Heart left ventricle (tissue), 16 donors: ENCODE measurements at regions not wholly inside any gene's neighbourhood (a gene's known extent, or its start where the extent isn't known, plus 50 kb on each side); places are given as distances from the start of the nearest gene placed in this dataset.

Experiments
- ATAC-seq, 4 donors: fragments of 200-7000 bp; cut with Tn5 transposase; one replicate each; pipeline ENCODE4 v1.9.1; 2020 to 2022; ENCODE audit warnings: moderate library complexity in 4 of 4, mild to moderate bottlenecking in 3 of 4, moderate number of reproducible peaks in 1 of 4
- DNase-seq, 5 donors: peaks; one replicate each; pipeline ENCODE4 v3.0.0-alpha.2; 2020
- H3K27ac ChIP-seq, 12 donors: fragments of 200-600 bp; sonication (generic) in 4 of 12; one replicate each; pipeline versions ENCODE4 v1.5.0 to v1.8.0; 2016 to 2022; ENCODE audit warnings: mild to moderate bottlenecking in 2 of 12
- H3K27me3 ChIP-seq, 9 donors: fragments of 200-600 bp; sonication (generic) in 2 of 9; one replicate each; pipeline versions ENCODE4 v1.5.1 to v1.8.0; 2016 to 2022; ENCODE audit warnings: mild to moderate bottlenecking in 3 of 9
- H3K36me3 ChIP-seq, 9 donors: fragments of 200-600 bp; sonication (generic) in 2 of 9; one replicate each; pipeline versions ENCODE4 v1.5.0 to v1.8.0; 2018 to 2022; ENCODE audit warnings: mild to moderate bottlenecking in 2 of 9
- H3K4me1 ChIP-seq, 12 donors: fragments of 200-600 bp; sonication (generic) in 4 of 12; one replicate each; pipeline versions ENCODE4 v1.5.0 to v1.8.0; 2016 to 2022; ENCODE audit warnings: mild to moderate bottlenecking in 3 of 12
- H3K4me3 ChIP-seq, 12 donors: fragments of 200-600 bp; sonication (generic) in 4 of 12; one replicate each; pipeline versions ENCODE4 v1.5.0 to v1.8.0; 2017 to 2022; ENCODE audit warnings: mild to moderate bottlenecking in 9 of 12, moderate library complexity in 4 of 12
- H3K9me3 ChIP-seq, 12 donors: fragments of 200-600 bp; sonication (generic) in 4 of 12; one replicate each; pipeline versions ENCODE4 v1.5.0 to v1.8.0; 2016 to 2022; ENCODE audit warnings: mild to moderate bottlenecking in 1 of 12
- POLR2A ChIP-seq, 2 donors: fragments of 450-650 bp; IDR thresholded peaks; one replicate each; pipeline ENCODE4 v1.6.1; 2017; ENCODE audit warnings: antibody characterized with exemption in 2 of 2, mild to moderate bottlenecking in 2 of 2, moderate library complexity in 2 of 2
- whole genome bisulfite sequencing, 4 donors: extraction: QIAGEN DNeasy Blood & Tissue Kit in 2 of 4; methylation state at CpG; one replicate each; pipeline versions ENCODE4 v1.1.5 to v1.1.7; 2013 to 2018; 5-methylcytosine and 5-hydroxymethylcytosine counted together
- intact Hi-C, 10 donors: fragments of 100-400 bp; cut with DNase I; formaldehyde crosslinking; loops; one replicate each; pipeline versions ENCODE4 v1.11.1 to v1.14.2; 2022
- TF ChIP-seq, protein P1 (sequence below), 12 donors: fragments of 200-600 bp; sonication (generic) in 4 of 12; IDR thresholded peaks; one replicate each; pipeline versions ENCODE4 v1.5.0 to v1.8.0; 2018 to 2022; ENCODE audit warnings: antibody characterized with exemption in 12 of 12, mild to moderate bottlenecking in 5 of 12
- donor health status: ischemic (EF 13 %, LVEDD 7.1; RV severe dilation, severe dysfunction).
- donor health status: healthy with polysubstance abuse.
- donor health status: DM: no; HTN: yes; CAD: no.
- donor health status: DM: no; HTN: no; CAD: no.
- donor health status: ischemic (EF 25% LVEDD 6.9; RV normal size, moderate dysfunction).
- donor health status: ischemic (EF 25% LVEDD 5.7; RV mildly dilated, moderate dysfunction).
- donor health status: healthy.
- donor health status: DM: yes; HTN: yes; CAD: no.
- donor health status: ischemic (EF 35%, LVEDD 5.7; RV mildly dilated, moderate dysfunction).
- donor health status: nonischemic (EF 11% LVEDD 7.7; RV severe dilation, severe dysfunction).
- donor health status: DM: yes; HTN: yes; CAD: no.
- donor health status: PGD.
- donor health status: ischemic (EF 29% LVEDD 5.4; RV normal size, mild dysfunction).
- donor health status: nonischemic (EF 23%, LVEDD 6.1; RV moderate dilation, normal function).

DNA sequence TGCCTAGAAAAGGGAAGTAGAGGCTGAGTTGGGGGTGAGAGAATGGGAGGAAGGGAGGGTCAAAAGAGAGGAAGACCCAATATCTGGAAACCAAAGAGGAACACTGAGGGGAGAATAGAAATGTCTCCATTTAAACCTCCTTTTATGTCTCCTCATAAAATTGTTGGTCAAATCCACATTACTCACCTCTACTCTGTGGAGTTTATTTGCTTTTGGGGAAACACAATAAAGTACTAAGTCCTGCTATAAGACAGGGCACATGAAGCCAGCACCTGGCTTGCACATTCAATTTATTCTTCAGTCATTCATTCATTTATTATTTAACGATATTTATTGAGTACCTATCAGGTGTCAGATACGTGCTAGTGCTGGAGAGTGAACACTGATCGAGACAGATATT is 60.3 kb upstream of the NFE2L2 start:
- no peak overlapping the region for H3K4me3 ChIP-seq
- H3K27me3 ChIP-seq = no peaks in the 10 kb centered on the region
- no peak overlapping the region for H3K27ac ChIP-seq
- no peak for DNase-seq
- 95 to 96% (median 96%) methylated on average over 3 of the region's 3 CpGs for WGBS, 4 donors
- TF ChIP-seq, protein P1, sequence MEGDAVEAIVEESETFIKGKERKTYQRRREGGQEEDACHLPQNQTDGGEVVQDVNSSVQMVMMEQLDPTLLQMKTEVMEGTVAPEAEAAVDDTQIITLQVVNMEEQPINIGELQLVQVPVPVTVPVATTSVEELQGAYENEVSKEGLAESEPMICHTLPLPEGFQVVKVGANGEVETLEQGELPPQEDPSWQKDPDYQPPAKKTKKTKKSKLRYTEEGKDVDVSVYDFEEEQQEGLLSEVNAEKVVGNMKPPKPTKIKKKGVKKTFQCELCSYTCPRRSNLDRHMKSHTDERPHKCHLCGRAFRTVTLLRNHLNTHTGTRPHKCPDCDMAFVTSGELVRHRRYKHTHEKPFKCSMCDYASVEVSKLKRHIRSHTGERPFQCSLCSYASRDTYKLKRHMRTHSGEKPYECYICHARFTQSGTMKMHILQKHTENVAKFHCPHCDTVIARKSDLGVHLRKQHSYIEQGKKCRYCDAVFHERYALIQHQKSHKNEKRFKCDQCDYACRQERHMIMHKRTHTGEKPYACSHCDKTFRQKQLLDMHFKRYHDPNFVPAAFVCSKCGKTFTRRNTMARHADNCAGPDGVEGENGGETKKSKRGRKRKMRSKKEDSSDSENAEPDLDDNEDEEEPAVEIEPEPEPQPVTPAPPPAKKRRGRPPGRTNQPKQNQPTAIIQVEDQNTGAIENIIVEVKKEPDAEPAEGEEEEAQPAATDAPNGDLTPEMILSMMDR (IDR thresholded peaks at IDR 0.05) = no peak
- no peak for TF ChIP-seq POLR2A (IDR thresholded peaks at IDR 0.05)
- H3K9me3 ChIP-seq = no peaks in the 10 kb centered on the region
- peaks cover 0 to 14% (median 0%) of the 10 kb centered on the region in 12 donors for H3K4me1 ChIP-seq
- intact Hi-C loops = loop anchor here in 1 of 10 donors (5.0 kb wide), 1 partner anchor 112 kb away; the partner anchor contains the start of gene HNRNPA3
- peaks cover 0 to 33% (median 10%) of the 10 kb centered on the region in 9 donors for H3K36me3 ChIP-seq
- no peak for ATAC-seq

DNA sequence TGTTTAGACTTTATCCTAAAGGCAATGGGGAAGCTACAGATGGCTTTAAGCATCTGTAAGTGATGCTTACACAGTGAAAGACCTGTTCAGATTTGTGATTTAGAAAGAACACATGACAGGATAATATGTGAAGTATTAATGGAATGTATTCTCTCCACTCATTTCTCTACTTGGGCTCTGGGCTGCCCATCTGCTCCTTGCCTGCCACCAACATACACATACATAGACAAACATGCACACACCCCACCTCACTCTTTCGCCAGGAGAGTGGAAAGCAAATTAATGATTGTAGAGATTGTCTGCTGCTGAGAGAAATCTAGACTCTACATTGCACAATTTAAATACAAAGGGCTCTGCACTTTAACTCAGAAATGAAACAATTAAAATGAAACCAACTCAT is 61.0 kb upstream of the NFE2L2 start:
- TF ChIP-seq, protein P1 (IDR thresholded peaks at IDR 0.05) = no peak
- no peak for TF ChIP-seq POLR2A (IDR thresholded peaks at IDR 0.05)
- intact Hi-C loops = loop anchor here in 1 of 10 donors (5.0 kb wide), 1 partner anchor 113 kb away; the partner anchor contains the start of gene HNRNPA3
- no peak for ATAC-seq
- peaks cover 0 to 14% (median 0%) of the 10 kb centered on the region in 12 donors for H3K4me1 ChIP-seq
- H3K36me3 ChIP-seq = peaks cover 0 to 26% (median 10%) of the 10 kb centered on the region in 9 donors
- no peak overlapping the region for H3K4me3 ChIP-seq
- 91 to 95% (median 93%) methylated on average over 1 of the region's 1 CpG for WGBS, 4 donors
- no peaks in the 10 kb centered on the region for H3K27me3 ChIP-seq
- H3K27ac ChIP-seq = peak overlapping the region in 1 of 12 donors; percentile 8
- H3K9me3 ChIP-seq = no peaks in the 10 kb centered on the region
- DNase-seq = no peak

DNA sequence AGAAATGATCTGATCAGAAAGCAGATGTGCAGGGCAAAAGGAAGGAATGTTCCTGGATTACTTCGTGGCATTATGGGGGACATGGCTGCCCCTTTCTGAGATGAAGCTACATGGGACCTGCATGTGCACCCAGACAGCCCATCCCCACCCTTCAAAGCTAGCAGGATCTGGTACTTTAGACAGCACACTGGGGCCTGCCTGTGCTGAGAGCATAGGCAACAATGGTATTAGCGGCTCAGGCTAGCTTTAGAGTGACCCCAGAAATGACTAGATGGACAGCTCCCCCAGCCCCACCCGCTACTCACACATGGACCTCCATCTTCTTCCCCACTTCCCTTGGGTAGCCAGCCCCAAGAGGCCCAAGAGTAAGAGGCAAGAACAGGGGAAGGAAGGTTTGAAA is 61.5 kb upstream of the NFE2L2 start:
- H3K4me1 ChIP-seq = peaks cover 0 to 14% (median 0%) of the 10 kb centered on the region in 12 donors
- intact Hi-C loops = loop anchor here in 1 of 10 donors (5.0 kb wide), 1 partner anchor 114 kb away; the partner anchor contains the start of gene HNRNPA3
- no peaks in the 10 kb centered on the region for H3K9me3 ChIP-seq
- ATAC-seq = no peak
- H3K36me3 ChIP-seq = peaks cover 0 to 21% (median 10%) of the 10 kb centered on the region in 9 donors
- H3K27ac ChIP-seq = peak overlapping the region in 1 of 12 donors; percentile 8
- DNase-seq = no peak
- 89 to 98% (median 93%) methylated on average over 3 of the region's 3 CpGs for WGBS, 4 donors
- TF ChIP-seq, protein P1 (IDR thresholded peaks at IDR 0.05) = no peak
- TF ChIP-seq POLR2A (IDR thresholded peaks at IDR 0.05) = no peak
- no peaks in the 10 kb centered on the region for H3K27me3 ChIP-seq
- no peak overlapping the region for H3K4me3 ChIP-seq

DNA sequence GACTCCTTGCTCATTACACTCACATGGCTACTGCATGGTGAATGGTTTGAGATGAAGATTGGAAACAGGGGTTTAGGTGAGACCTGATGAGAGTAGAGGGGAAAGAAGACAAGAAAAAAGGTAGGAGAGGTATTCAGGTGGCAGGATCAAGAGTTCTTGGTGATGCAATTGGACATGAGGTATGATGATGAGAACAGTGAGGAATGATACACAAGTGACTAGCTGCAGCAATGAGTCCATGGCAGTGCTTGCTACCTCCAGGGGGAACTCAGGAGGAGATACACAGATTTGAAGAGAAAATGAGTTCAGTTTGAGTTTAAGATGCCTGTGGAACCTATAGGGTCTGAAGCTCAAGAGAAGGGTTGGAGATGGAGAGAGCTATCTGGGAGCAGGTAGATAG is 62.1 kb upstream of the NFE2L2 start:
- intact Hi-C loops = loop anchor here in 1 of 10 donors (5.0 kb wide), 1 partner anchor 114 kb away; the partner anchor contains the start of gene HNRNPA3
- peaks cover 0 to 15% (median 9%) of the 10 kb centered on the region in 9 donors for H3K36me3 ChIP-seq
- H3K9me3 ChIP-seq = no peaks in the 10 kb centered on the region
- H3K4me1 ChIP-seq = peaks cover 0 to 14% (median 0%) of the 10 kb centered on the region in 12 donors
- no peak overlapping the region for H3K4me3 ChIP-seq
- no peaks in the 10 kb centered on the region for H3K27me3 ChIP-seq
- no peak for ATAC-seq
- no peak for DNase-seq
- TF ChIP-seq POLR2A (IDR thresholded peaks at IDR 0.05) = no peak
- TF ChIP-seq, protein P1 (IDR thresholded peaks at IDR 0.05) = no peak
- no peak overlapping the region for H3K27ac ChIP-seq
